ENCODE measurements at regions not wholly inside any gene's neighbourhood (a gene's known extent, or its start where the extent isn't known, plus 50 kb on each side); places are given as distances from the start of the nearest gene placed in this dataset.
"Not testable (repeated sequence)": the region's sequence is repeated elsewhere in the genome, so short reads cannot be mapped to it uniquely, and the experiment has no call there.

GRCh38 chr16:88152879-88153278, 201.6 kb downstream of the BANP start:
- not testable (repeated sequence) for TF ChIP-seq CTCF (conservative IDR thresholded peaks at IDR 0.05); ZFX (IDR thresholded peaks at IDR 0.05)
